SK-N-SH (cell line): ENCODE measurements at regions not wholly inside any gene's neighbourhood (a gene's known extent, or its start where the extent isn't known, plus 50 kb on each side); places are given as distances from the start of the nearest gene placed in this dataset.
A peak's percentile ranks its signal among the peaks of the same experiment; 100 is the strongest.

Experiments
- CTCF ChIA-PET: fragments of 300-600, 350-600 bp; formaldehyde crosslinking; extraction: SDS; loops from one replicate; lab custom pipeline; 2021; lab: Yijun Ruan, JAX
- POLR2A ChIA-PET: fragments of 350-600 bp; sonication (Branson Sonifier 250); formaldehyde crosslinking; extraction: SDS; loops from one replicate; lab custom pipeline; 2020; ENCODE audit warnings: antibody characterized with exemption, inconsistent platforms; lab: Yijun Ruan, JAX
- DNase-seq: peaks from one replicate; pipeline ENCODE4 v3.0.0; 2012
- H2AFZ ChIP-seq: fragments of 200-600 bp; sonication (generic); 2 replicates; pipeline ENCODE4 v1.8.1; 2016; ENCODE audit warnings: antibody characterized with exemption, mild to moderate bottlenecking, low read depth
- H3F3A ChIP-seq: fragments of 200-600 bp; sonication (generic); replicated peaks from 2 replicates; pipeline ENCODE3; 2016; ENCODE audit warnings: antibody characterized with exemption, mild to moderate bottlenecking; ENCODE audit not compliant: insufficient read depth
- H3K27ac ChIP-seq, 2 experiments: fragments of 200-500 bp in 1 of 2; fragments of 200-600 bp in 1 of 2; sonication (Bioruptor generic) in 1 of 2; sonication (generic), shearing (Covaris generic) in 1 of 2; 2 replicates each; pipeline versions ENCODE4 v1.5.1 to v1.6.1; 2014 to 2016; ENCODE audit warnings: low read depth in 2 of 2, inconsistent platforms in 1 of 2, low read length in 1 of 2, mild to moderate bottlenecking in 1 of 2, mixed read lengths in 1 of 2
- H3K27me3 ChIP-seq: fragments of 200-600 bp; sonication (generic), shearing (Covaris generic); 2 replicates; pipeline ENCODE4 v1.6.1; 2016; ENCODE audit warnings: mixed run types; ENCODE audit not compliant: insufficient read depth
- H3K36me3 ChIP-seq, 2 experiments: fragments of 200-500 bp in 1 of 2; fragments of 200-600 bp in 1 of 2; sonication (Bioruptor generic) in 1 of 2; sonication (generic) in 1 of 2; replicated peaks in 1 of 2; 2 replicates each; pipeline versions ENCODE3 to v1.5.1; 2014 to 2016; ENCODE audit warnings: low read length in 1 of 2, mild to moderate bottlenecking in 1 of 2; ENCODE audit not compliant: insufficient read depth in 2 of 2, control insufficient read depth in 1 of 2
- H3K4me1 ChIP-seq, 2 experiments: fragments of 200-500 bp in 1 of 2; fragments of 200-600 bp in 1 of 2; sonication (Bioruptor generic) in 1 of 2; sonication (generic), shearing (Covaris generic) in 1 of 2; 2 replicates each; pipeline versions ENCODE4 v1.5.1 to v1.6.1; 2014 to 2016; ENCODE audit warnings: low read depth in 1 of 2, low read length in 1 of 2, mixed run types in 1 of 2; ENCODE audit not compliant: insufficient read depth in 2 of 2, control insufficient read depth in 1 of 2
- H3K4me2 ChIP-seq: fragments of 200-600 bp; sonication (generic), shearing (Covaris generic); 2 replicates; pipeline ENCODE4 v1.6.1; 2017; ENCODE audit warnings: mixed run types
- H3K4me3 ChIP-seq, 2 experiments: fragments of 200-500 bp in 1 of 2; fragments of 200-600 bp in 1 of 2; sonication (Bioruptor generic) in 1 of 2; sonication (generic), shearing (Covaris generic) in 1 of 2; 2 replicates each; pipeline versions ENCODE4 v1.5.1 to v1.8.1; 2014 to 2016; ENCODE audit warnings: low read depth in 2 of 2, inconsistent platforms in 1 of 2, low read length in 1 of 2, mild to moderate bottlenecking in 1 of 2, mixed read lengths in 1 of 2, moderate library complexity in 1 of 2
- H3K79me2 ChIP-seq: fragments of 200-600 bp; sonication (generic); 2 replicates; pipeline ENCODE4 v1.8.1; 2017; ENCODE audit warnings: mild to moderate bottlenecking; ENCODE audit not compliant: insufficient read depth
- H3K9ac ChIP-seq: fragments of 200-600 bp; sonication (generic); 2 replicates; pipeline ENCODE4 v1.6.1; 2017; ENCODE audit warnings: mixed run types
- H3K9me2 ChIP-seq: fragments of 200-600 bp; sonication (generic); 2 replicates; pipeline ENCODE4 v1.6.1; 2017; ENCODE audit warnings: mixed run types
- H3K9me3 ChIP-seq: fragments of 200-600 bp; sonication (generic); 2 replicates; pipeline ENCODE4 v1.6.1; 2017; ENCODE audit warnings: mixed run types, mild to moderate bottlenecking, moderate library complexity
- H4K20me1 ChIP-seq: fragments of 200-600 bp; sonication (generic); 2 replicates; pipeline ENCODE4 v1.6.1; 2017; ENCODE audit warnings: mild to moderate bottlenecking, mixed run types; ENCODE audit not compliant: insufficient read depth
- CHD2 ChIP-seq: fragments of 150-350 bp; IDR thresholded peaks from 2 replicates; pipeline ENCODE4 v1.6.1; 2018; ENCODE audit warnings: low read length; ENCODE audit not compliant: partially characterized antibody
- FOSL2 ChIP-seq: IDR thresholded peaks from 2 replicates; pipeline ENCODE4 v1.4.0; 2012; ENCODE audit warnings: low read depth, mild to moderate bottlenecking, moderate library complexity, borderline replicate concordance
- FOXM1 ChIP-seq: IDR thresholded peaks from 2 replicates; pipeline ENCODE4 v1.4.0; 2012; ENCODE audit warnings: low read depth, mild to moderate bottlenecking
- GABPA ChIP-seq: IDR thresholded peaks from 2 replicates; pipeline ENCODE4 v1.4.0; 2012; ENCODE audit warnings: low read depth, mild to moderate bottlenecking
- JUND ChIP-seq: IDR thresholded peaks from 2 replicates; pipeline ENCODE4 v1.4.0; 2012
- MEF2A ChIP-seq: IDR thresholded peaks from 2 replicates; pipeline ENCODE4 v1.4.0; 2012; ENCODE audit warnings: low read depth, borderline replicate concordance
- NFIC ChIP-seq: IDR thresholded peaks from 2 replicates; pipeline ENCODE4 v1.4.0; 2012; ENCODE audit warnings: borderline replicate concordance
- NRF1 ChIP-seq: IDR thresholded peaks from 2 replicates; pipeline ENCODE4 v1.6.1; 2012; ENCODE audit warnings: low read depth, mild to moderate bottlenecking, low read length
- POLR2AphosphoS5 ChIP-seq: IDR thresholded peaks from 2 replicates; pipeline ENCODE4 v1.6.1; 2012; ENCODE audit warnings: low read depth, low read length
- RAD21 ChIP-seq: IDR thresholded peaks from 2 replicates; pipeline ENCODE4 v1.6.1; 2012; ENCODE audit warnings: mild to moderate bottlenecking, low read length
- RFX5 ChIP-seq: IDR thresholded peaks from 2 replicates; pipeline ENCODE4 v1.6.1; 2012; ENCODE audit warnings: mild to moderate bottlenecking, improper control_type of control experiment, low read length
- SIN3A ChIP-seq: IDR thresholded peaks from 2 replicates; pipeline ENCODE4 v1.6.1; 2012; ENCODE audit warnings: low read depth, mild to moderate bottlenecking, low read length, moderate library complexity, borderline replicate concordance
- SMC3 ChIP-seq: IDR thresholded peaks from 2 replicates; pipeline ENCODE4 v1.6.1; 2012; ENCODE audit warnings: low read depth, low read length, improper control_type of control experiment
- TCF12 ChIP-seq: IDR thresholded peaks from 2 replicates; pipeline ENCODE4 v1.4.0; 2012
- TEAD4 ChIP-seq: IDR thresholded peaks from 2 replicates; pipeline ENCODE4 v1.4.0; 2012; ENCODE audit warnings: mild to moderate bottlenecking, borderline replicate concordance; ENCODE audit not compliant: insufficient read depth
- USF1 ChIP-seq: IDR thresholded peaks from 2 replicates; pipeline ENCODE4 v1.4.0; 2012; ENCODE audit warnings: low read depth, borderline replicate concordance
- YY1 ChIP-seq: IDR thresholded peaks from 2 replicates; pipeline ENCODE4 v1.4.0; 2012; ENCODE audit warnings: low read depth, mild to moderate bottlenecking
- WGBS: methylation state at CpG from one replicate; pipeline ENCODE4 v1.1.6; 2017; ENCODE audit warnings: low lambda C conversion rate; 5-methylcytosine and 5-hydroxymethylcytosine counted together
- TF ChIP-seq, protein P1 (sequence below): IDR thresholded peaks from 2 replicates; pipeline ENCODE4 v1.4.0; 2012; ENCODE audit warnings: low read depth, borderline replicate concordance
- TF ChIP-seq, protein P2 (sequence below): IDR thresholded peaks from 2 replicates; pipeline ENCODE4; 2012
- TF ChIP-seq, protein P3 (sequence below): fragments of 200-600 bp; sonication (generic); IDR thresholded peaks from 2 replicates; pipeline ENCODE4 v1.6.1; 2017; ENCODE audit warnings: antibody characterized with exemption, mild to moderate bottlenecking, moderate library complexity

DNA sequence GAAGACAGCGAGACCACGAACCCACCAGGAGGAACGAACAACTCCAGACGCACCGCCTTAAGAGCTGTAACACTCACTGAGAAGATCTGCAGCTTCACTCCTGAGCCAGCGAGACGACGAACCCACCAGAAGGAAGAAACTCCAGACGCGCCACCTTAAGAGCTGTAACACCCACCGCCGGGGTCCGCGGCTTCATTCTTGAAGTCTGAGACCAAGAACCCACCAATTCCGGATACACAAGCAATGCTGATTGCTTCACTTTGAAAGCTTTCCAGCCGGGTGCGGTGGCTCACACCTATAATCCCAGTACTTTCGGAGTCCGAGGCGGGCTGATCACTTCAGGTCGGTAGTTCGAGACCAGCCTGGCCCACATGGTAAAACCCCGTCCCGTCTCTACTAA lies 177.2 kb upstream of the MYO3A start:
- Histone ChIP-seq H3K27ac (no peak overlapping the region), H3K4me3 (no peak overlapping the region), H3K4me1 (no peaks in the 10 kb centered on the region), H4K20me1 (no peaks in the 10 kb centered on the region), H3K27me3 (no peaks in the 10 kb centered on the region), H3K9me2 (no peaks in the 10 kb centered on the region), H3K4me2 (no peak overlapping the region), H3F3A (no peaks in the 10 kb centered on the region), H2AFZ (no peak overlapping the region), H3K9ac (no peak overlapping the region), H3K9me3 (no peaks in the 10 kb centered on the region), H3K79me2 (no peaks in the 10 kb centered on the region)
- DNase-seq, result no peak
- POLR2A ChIA-PET, result no interaction called here
- no peak for TF ChIP-seq TCF12
- no peak for TF ChIP-seq FOSL2
- no peak for TF ChIP-seq MEF2A
- TF ChIP-seq, protein P1, sequence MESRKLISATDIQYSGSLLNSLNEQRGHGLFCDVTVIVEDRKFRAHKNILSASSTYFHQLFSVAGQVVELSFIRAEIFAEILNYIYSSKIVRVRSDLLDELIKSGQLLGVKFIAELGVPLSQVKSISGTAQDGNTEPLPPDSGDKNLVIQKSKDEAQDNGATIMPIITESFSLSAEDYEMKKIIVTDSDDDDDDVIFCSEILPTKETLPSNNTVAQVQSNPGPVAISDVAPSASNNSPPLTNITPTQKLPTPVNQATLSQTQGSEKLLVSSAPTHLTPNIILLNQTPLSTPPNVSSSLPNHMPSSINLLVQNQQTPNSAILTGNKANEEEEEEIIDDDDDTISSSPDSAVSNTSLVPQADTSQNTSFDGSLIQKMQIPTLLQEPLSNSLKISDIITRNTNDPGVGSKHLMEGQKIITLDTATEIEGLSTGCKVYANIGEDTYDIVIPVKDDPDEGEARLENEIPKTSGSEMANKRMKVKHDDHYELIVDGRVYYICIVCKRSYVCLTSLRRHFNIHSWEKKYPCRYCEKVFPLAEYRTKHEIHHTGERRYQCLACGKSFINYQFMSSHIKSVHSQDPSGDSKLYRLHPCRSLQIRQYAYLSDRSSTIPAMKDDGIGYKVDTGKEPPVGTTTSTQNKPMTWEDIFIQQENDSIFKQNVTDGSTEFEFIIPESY, result no peak
- TF ChIP-seq, protein P2, sequence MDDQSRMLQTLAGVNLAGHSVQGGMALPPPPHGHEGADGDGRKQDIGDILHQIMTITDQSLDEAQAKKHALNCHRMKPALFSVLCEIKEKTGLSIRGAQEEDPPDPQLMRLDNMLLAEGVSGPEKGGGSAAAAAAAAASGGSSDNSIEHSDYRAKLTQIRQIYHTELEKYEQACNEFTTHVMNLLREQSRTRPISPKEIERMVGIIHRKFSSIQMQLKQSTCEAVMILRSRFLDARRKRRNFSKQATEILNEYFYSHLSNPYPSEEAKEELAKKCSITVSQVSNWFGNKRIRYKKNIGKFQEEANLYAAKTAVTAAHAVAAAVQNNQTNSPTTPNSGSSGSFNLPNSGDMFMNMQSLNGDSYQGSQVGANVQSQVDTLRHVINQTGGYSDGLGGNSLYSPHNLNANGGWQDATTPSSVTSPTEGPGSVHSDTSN, result no peak
- TF ChIP-seq SIN3A, result no peak
- no peak for TF ChIP-seq TEAD4
- TF ChIP-seq NRF1, result no peak
- TF ChIP-seq GABPA, result no peak
- TF ChIP-seq, all 33 proteins: peak for 0
- CTCF ChIA-PET, result interaction anchor here (0.9 to 1.4 kb wide), 3 partner anchors 17 to 799 kb away, joined by 4 read pairs; no protein-coding TSS in a partner anchor
- 82% methylated on average over 18 of the region's 24 CpGs for WGBS
- no peaks in the 10 kb centered on the region for H3K36me3 ChIP-seq

DNA sequence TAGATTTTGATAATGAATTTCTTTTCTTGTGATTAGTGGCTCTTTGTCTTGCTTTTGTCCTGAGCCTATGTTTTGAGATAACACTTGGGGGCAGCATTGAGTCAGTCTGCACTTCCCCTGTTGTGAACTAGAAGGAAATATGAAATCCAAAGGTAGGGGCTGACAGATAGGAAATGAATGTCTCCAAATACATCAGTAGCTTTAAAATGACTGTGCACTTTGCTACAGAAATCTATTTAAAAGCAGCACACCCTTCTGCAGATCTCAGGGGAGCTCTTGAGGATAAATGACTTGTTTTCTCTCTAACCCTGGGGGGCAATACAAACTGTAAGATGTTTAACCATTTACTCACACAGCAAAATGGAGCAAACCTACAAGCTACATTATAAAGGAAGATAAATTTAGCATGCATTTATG lies 176.0 kb upstream of the MYO3A start:
- peak; percentile 61 for DNase-seq

More for the DNA sequence above, 176.0 kb upstream of the MYO3A start:
- H3K9me2 ChIP-seq, result no peaks in the 10 kb centered on the region
- H3K4me2 ChIP-seq, result no peak overlapping the region
- TF ChIP-seq RFX5, result no peak
- TF ChIP-seq SMC3, result peak; percentile 41; the same call in 1 of the 2 replicates
- TF ChIP-seq NRF1, result no peak
- TF ChIP-seq CHD2, result no peak
- peak; percentile 74 for TF ChIP-seq RAD21
- TF ChIP-seq YY1, result no peak
- no peak for TF ChIP-seq USF1
- no peak for TF ChIP-seq POLR2AphosphoS5
- no peak for TF ChIP-seq FOXM1
- TF ChIP-seq, protein P3, sequence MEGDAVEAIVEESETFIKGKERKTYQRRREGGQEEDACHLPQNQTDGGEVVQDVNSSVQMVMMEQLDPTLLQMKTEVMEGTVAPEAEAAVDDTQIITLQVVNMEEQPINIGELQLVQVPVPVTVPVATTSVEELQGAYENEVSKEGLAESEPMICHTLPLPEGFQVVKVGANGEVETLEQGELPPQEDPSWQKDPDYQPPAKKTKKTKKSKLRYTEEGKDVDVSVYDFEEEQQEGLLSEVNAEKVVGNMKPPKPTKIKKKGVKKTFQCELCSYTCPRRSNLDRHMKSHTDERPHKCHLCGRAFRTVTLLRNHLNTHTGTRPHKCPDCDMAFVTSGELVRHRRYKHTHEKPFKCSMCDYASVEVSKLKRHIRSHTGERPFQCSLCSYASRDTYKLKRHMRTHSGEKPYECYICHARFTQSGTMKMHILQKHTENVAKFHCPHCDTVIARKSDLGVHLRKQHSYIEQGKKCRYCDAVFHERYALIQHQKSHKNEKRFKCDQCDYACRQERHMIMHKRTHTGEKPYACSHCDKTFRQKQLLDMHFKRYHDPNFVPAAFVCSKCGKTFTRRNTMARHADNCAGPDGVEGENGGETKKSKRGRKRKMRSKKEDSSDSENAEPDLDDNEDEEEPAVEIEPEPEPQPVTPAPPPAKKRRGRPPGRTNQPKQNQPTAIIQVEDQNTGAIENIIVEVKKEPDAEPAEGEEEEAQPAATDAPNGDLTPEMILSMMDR, result peak; percentile 54
- TF ChIP-seq JUND, result no peak
- no peak for TF ChIP-seq NFIC
- TF ChIP-seq, all 33 proteins: peak for 3
- H3K79me2 ChIP-seq, result no peaks in the 10 kb centered on the region
- H2AFZ ChIP-seq, result no peak overlapping the region
- H4K20me1 ChIP-seq, result no peaks in the 10 kb centered on the region
- POLR2A ChIA-PET, result no interaction called here
- no peaks in the 10 kb centered on the region for H3K9me3 ChIP-seq
- no peaks in the 10 kb centered on the region for H3K36me3 ChIP-seq
- CTCF ChIA-PET, result interaction anchor here (0.6 to 1.6 kb wide), 21 partner anchors 11 to 800 kb away, joined by 3 to 20 read pairs (median 3); no protein-coding TSS in a partner anchor
- H3F3A ChIP-seq, result no peaks in the 10 kb centered on the region
- H3K27me3 ChIP-seq, result no peaks in the 10 kb centered on the region
- H3K27ac ChIP-seq, result no peak overlapping the region
- H3K4me1 ChIP-seq, result no peaks in the 10 kb centered on the region
- no peak overlapping the region; a peak in 1 of 4 replicates for H3K4me3 ChIP-seq
- no peak overlapping the region for H3K9ac ChIP-seq
